HG03457 (cell line): ENCODE measurements at regions not wholly inside any gene's neighbourhood (a gene's known extent, or its start where the extent isn't known, plus 50 kb on each side); places are given as distances from the start of the nearest gene placed in this dataset.
"Not testable (repeated sequence)": the region's sequence is repeated elsewhere in the genome, so short reads cannot be mapped to it uniquely, and the experiment has no call there.

Experiments used
- ATAC-seq: cut with Tn5 transposase; IDR thresholded peaks from one replicate; pipeline ENCODE4 v1.9.1; 2021; ENCODE audit warnings: moderate number of reproducible peaks; ENCODE audit not compliant: unreplicated experiment

DNA sequence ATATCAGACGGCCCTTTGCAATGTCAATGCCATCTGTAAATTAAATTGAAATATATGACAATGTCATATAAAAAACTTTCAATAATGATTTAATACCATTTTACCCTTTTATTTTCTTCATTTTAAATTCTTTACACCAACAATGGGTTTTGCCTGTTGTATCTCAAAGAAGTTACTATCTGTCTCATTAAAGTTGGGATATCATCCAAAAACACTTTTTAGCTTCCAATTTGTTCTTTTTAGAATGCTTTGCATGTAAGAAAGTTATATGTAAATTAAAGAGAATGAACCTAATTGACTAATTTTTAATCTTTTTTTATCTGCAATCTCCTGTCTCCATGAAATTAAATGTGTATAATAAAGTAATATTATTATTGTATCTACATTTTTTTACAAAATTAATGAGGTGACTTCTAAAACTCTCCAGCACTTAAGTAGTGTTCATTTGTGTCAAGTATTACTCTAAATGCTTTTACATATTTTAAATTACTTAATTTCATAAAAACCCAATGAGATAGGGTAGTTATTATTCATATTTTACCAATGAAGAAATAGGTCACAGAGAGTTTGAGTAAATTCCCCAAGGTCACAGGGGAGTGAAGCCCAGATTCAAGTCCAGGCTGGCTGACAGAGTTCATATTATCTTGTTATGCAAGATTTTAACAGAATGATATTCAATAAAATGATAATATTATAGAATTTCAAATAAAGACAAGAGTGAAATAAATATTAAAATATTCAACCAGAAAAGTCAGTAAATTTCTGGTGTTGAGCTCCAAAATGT is 673.0 kb upstream of the FLRT2 start:
- no peak for ATAC-seq

DNA sequence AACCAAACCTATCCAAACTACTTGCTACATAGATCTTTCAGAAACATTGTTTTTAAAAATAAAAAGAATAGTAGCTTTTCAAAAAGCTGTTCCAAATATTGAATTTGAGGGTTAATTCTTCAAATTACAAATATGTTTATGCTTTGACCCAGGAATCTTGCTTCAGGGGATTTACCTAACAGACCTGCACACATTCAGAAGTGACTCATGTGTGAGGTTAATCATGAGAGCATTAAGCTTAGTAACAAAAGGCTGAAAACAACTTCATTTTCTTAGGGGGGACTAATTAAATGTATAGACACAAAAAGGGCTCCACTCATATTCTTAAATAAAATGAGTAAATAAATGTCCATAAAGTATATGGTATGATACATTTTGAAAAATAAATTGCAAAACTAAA is 672.4 kb upstream of the FLRT2 start:
- ATAC-seq = no peak

DNA sequence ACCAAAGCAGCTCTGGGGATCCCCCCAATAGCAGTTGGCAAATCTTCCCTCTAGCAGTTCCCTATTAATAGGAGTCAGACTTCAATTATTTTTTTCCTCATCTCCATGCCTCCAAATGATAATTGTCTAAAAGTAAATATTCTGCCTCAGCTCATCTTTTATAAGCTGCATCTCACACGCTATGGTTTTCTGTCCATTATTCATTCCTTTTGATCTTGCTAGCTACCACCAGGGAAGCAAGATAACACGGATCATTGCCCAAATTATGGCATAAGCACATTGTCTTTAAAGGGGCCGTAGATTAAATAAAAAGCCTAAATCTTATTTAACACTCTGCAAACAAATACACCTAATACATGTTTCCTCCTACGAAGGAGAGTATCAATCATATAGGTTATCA is 670.8 kb upstream of the FLRT2 start:
- ATAC-seq = no peak

DNA sequence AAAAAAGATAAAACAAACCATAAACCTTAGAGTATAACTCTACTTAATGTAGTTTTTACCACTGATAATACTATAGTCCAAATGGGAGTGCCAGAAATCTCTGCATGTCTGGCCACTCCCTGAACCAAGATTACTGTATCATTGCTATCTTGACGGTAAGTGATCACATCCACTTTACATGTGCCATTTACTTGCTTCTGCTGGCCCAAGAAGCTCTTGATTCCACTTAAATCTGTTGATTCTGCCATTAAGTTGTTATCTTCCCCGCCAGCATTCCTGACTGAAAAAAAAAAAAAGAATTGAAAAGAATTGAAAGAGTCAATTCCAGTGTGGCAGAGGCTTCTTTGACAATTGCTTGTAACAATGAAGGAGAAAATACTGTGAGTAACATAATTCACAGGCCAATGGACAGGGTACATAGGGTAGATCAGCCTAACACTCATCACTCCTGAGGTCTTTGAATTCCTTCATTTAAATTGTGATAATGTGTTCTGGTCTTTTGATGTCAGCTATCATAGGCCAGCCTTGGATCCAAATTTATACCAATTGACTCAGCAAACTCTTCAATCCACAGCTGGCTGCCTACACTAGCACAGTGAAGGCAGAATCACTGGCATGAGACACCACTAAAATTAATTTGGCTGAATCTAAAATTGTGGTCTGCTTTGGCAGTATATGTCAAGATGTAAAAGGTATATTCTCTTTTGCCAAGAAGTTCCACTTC is 665.2 kb upstream of the FLRT2 start:
- ATAC-seq = no peak

DNA sequence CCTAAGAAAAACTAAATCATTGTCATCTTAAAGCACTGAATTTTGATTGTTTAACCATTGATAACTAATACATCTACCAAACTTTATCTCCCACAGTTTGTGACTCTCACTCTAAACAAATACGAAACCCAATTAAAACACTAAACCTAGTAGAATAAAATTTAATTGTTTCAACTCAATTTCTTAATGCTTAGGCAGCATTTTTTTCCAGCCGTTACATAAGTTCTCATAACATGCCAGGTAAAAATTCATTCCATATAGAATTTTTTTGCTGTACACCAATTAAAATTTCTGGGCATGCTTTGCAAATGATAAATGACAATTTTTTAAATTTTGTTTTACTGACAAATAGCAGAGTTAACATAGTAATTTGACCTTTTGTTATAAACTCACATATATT is 658.2 kb upstream of the FLRT2 start:
- ATAC-seq = no peak

DNA sequence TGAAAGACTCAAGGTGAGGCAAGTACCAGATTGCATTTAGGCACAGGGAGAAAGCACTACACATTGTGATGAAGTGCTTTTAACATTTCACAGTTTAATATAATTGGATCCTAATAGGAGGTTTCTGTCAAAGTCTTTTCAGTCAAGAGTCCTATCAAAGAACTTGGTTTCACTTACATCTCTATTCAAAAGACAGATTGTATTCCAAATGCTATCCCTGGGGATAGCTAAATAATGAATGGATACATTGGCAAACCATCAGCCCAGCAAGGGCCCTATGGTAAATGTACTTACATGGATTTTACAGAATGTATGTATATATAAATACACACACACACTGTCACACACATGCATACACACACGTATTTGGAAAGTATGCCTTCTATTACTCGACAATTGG is 655.5 kb upstream of the FLRT2 start:
- no peak for ATAC-seq

DNA sequence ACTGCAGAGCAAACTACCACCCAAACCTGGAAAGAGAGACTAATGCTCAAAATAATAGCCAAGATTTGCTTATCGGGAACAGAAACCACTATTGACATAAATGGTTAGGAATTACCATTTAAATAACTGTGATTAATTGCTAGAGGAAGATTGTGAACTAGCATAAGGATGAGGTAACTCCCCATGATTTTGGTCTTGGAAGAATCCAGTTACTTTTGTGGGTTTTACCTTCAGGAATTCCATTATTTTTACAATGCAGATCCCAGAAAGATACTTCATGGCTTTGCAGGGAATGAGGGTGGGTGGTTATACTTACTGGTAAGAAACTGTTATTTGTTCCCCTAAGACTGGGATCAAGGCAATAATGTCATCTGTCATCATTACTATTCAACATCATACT is 652.9 kb upstream of the FLRT2 start:
- ATAC-seq = no peak

DNA sequence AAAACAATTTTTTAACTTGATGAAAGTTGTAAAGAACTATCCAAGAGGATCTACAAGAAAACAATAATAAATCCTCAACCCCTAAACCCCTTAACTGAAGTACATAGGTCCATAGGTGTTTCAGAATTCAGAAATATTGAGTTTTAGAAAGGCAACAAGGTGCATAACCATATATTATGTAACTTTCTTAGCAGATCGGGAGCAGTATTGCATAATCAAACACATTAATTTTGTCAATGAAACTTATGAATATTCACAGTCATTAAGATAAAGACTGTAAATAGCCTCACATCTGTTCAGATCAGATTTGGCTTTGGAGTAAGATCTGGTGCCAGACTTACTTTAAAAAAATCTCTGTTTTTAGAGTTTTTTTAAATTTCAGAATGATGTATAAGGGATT is 647.1 kb upstream of the FLRT2 start:
- ATAC-seq = no peak

DNA sequence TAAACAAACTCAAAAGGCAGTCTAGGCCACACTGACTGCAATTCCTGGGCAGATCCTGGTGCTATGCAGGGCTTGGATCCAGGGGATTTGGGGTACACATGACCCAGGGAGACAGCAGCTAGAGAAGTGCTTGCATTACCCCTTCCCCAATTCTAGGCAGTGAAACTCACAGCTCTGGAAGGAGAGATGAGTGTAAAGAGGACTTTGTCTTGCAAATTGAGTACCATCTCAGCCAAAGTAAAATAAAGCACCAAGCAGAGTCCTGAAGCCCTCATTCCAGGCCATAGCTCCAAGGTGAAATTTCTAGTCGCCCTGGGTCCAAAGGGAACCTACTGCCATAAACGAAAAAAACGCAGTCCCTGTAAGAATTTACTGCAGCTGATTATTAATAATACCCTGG is 644.9 kb upstream of the FLRT2 start:
- no peak for ATAC-seq

DNA sequence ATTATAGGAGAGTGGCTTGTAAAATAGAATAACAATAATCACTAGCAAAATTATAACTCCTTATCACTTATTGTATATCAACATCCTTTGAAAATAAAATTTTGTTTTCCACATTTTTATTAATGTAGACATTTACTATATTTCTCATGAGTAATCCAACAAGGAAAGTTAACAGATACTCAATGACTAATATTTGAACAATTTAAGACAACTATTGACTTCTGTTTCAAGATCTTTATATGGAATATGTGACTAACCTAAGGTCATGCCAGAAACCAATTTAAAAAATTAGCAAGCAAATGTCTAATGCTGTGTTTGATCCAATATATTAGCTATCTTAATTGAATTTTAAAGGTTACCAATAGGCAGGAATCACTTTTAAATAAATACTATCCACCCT is 638.5 kb upstream of the FLRT2 start:
- no peak for ATAC-seq

DNA sequence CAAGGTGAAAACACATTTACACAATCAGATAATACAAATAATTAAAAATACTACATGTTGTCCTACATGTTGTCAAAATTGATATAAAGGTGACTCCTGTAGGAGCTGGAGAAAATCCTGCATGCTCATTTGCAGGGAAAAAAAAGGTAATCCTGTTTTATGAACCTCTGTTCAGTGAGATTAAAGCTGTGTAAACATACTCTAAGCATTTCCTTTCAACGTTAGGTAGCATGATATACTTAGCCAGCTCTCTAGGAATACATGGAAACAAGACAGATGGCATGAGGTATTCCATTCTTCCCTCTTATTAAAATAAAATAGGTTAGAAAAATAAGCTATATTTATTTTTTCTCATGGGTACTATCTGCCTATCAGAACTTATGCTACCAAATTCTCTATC is 635.7 kb upstream of the FLRT2 start:
- no peak for ATAC-seq

DNA sequence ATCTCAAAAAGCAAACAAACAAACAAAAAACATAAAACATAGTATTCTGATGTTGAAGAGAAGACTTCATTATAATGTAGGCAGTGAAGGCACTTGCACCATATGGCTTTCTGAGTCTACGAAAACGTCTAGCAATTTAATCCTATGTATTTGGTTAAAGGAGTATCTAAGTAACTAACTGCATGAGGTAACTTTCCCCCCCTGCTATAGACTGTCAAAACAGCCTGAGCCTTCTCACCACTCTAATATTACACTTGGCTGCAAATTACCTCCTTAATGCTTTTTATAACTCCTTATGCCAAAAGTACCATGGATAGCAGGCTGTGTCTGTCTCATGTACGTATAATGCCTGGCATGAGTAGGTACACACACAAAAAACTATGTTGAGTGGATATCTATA is 607.6 kb upstream of the FLRT2 start:
- ATAC-seq = no peak

DNA sequence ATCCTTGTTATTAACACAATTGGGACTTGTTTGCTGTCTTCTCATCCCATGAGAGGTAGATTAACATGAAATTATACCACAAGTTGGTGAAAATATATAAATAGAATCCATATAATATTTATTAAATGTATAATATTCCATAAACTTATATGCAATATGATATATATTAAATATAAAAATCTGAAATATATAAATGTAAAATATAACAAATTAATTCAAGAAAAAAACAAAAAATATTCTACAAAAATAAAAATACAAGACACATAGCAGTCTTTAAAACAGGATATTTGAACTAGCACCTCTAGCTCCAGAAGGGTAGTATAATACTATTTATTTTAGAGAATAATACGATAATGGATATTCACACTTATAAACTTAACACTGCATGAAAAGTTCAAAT is 603.3 kb upstream of the FLRT2 start:
- ATAC-seq = no peak

DNA sequence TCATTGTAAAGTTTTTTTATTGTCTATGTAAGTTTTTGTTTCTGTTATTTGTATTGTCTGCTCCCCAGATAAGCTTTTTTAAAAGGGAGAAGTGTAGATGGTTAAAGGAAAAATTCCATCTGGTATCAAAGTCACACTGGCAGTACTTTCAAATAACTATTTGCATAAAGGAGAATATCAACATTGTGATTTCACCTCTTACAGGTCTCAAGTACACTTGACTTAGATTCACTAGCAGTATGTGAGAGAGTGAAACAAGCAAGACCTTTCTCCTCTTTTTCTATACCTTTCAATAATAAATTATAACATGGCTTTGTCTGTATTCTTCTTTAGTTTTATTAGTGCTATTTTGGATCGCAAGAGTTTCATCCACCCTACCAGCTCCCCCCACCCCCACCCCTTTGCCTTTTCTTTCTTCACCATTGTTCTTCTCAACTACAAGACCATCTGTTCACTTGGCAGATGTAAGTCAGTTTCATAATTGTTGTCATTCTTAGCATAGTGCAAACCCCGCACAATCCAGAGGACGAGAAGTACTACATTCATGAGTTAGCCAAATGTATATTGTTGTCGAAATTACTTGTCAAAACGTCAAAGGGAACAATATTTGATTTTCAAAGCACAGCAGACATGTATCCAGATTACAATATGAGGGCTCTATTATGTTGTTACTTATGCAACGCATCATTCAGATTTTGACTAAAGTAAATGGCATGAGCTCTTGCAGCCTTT is 602.7 kb upstream of the FLRT2 start:
- no peak for ATAC-seq

DNA sequence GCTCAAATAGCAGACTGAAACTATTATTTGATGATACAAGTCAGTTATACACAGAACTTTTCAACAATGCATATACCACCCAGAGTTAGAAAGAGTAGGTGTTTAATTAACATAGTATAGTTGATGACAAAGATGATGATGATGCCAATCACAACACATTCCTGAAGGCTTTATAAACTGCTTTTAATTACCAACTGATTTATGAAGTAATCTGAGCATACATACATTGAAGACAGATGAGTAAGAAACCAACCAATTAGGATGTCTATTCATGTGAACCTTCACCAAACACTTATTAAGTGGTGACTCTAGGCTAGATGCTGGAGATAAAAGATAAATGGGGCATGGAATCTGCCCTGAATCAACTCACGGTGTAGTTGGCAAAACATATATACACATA is 600.9 kb upstream of the FLRT2 start:
- ATAC-seq = no peak

DNA sequence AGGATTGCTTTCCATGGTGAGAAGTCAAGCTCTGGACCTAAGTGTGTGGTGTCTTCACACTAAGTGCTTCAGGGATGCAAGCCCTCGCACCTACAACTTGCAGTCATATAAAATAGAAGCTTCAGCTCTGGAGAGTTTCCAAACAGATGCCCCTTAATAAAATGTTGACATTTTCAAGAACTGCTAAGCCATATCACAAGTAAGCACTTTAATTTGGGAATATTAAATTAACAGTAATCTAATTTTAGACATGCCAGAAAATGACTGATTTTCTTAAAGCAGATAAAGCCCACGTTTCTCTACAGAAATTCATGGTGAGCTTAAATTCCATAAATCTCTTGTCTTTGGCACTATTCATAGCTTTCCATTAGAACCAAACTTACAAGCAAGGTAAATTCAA is 600.1 kb upstream of the FLRT2 start:
- no peak for ATAC-seq

DNA sequence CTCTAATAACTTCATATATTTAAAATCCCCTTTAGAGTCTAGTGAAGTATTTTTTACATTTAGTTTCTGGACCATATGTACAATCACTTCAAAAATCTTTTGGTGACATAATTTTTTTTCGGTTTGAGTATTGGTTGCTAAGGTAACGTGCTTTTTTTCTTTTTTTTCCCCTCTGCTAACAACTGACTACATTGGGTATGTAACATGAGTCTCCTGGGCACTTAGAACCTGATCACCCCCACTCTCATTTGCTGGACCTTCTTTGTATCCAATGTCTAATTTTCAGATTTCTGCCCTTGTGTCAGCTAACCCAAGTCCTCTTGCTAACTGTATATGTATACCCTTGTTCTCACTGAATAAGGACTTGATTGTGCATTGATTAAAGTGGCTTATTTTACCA is 592.9 kb upstream of the FLRT2 start:
- ATAC-seq = no peak

DNA sequence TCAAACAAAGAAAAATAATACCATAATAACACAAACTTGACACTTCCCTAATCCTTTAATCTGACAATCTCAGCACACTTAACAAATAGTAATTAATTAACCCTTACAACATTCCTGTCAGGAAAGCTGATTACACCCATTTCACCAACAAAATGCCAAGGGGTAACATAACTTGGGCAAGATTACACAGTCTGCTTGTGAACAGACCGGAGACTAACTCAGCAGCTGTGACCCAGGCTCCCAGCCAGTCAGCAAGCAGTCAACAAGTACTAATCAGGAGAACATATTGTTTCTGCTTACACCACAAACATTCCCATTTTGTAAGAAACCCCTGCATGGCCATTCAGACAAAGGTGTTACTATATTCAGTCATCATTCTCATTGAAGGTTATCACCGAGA is 592.5 kb upstream of the FLRT2 start:
- ATAC-seq = no peak

DNA sequence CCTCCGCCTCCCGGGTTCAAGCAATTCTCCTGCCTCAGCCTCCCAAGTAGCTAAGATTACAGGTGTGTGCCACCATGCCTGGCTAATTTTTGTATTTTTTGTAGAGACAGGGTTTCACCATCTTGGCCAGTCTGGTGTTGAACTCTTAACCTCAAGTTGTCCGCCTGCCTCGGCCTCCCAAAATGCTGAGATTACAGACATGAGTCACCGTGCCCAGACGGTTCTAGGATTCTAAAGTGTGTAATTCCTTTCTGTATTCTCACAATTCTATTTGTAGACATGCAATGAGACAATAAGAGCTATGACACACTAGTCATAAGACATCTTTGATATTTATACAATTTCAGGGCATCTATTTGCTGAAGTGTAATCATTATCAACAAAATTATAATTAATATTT is 585.0 kb upstream of the FLRT2 start:
- ATAC-seq = not testable (repeated sequence)

DNA sequence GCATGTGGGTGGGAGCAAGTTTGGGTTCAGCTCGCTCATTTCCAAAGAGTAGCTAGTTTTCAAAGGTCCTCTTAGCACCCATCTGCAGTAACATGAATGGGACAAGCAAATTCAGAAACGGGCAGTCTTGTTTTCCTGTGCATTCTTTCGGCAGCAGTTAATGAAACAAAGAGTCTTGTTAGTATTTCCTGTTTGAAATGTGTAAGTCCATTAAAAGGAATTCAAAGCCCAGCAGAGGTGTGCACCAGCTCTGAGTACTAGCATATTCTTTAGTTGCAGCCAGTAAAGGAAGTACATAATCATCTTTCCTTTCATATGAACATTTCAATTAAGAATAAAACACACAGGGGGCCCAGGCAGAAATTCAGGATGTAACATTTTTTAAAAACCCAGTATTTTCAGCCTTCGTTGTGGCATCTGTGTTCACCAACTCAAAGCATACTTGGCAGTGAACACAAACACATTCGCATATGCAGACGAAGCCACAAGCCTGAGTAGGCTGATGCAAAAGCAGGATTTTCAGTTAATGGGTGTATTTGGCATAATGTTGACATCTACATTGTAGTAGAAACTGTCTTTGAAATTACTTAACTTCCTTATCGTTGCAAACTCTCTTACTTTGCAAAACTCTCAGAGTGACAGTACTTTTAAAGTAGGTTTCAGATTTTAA is 570.0 kb upstream of the FLRT2 start:
- no peak for ATAC-seq

DNA sequence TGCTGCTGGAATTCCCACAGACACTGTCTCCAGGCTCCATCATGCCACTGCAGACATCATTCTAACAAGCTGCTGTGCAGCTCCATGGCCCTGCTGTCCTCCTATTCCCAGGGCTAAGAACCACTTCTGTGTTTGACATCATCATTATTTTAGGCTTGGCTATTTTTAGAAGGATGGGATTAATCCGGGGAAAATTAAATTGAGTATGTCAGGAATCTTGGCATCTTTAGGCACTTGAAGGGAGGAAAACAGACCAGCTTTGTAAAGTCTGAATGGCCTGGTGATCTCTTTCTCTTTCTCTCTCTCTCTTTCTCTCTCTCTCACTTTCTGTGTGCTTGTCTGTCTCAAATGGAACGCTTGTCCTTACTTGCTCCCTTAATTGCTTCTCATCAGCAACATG is 568.3 kb upstream of the FLRT2 start:
- ATAC-seq = no peak

DNA sequence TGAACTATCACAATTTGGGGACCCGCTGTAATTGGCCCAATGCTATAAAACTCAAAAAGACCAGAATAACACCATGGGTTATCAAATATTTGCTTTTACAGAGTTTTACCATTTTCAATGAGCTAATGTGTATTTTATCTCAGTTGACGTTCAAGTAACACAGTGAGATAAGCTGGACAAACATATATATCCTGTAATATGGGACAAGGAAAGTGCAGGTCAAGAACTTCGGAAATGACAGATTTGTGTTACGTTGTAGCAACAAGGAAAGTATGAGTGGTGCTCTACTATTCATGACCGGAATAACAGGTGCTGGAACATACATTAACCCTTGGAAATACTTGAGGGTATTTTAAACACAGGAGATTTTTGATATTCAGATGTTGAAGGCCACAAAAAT is 566.4 kb upstream of the FLRT2 start:
- ATAC-seq = no peak
